ENCODE measurements at regions not wholly inside any gene's neighbourhood (a gene's known extent, or its start where the extent isn't known, plus 50 kb on each side); places are given as distances from the start of the nearest gene placed in this dataset.

DNA sequence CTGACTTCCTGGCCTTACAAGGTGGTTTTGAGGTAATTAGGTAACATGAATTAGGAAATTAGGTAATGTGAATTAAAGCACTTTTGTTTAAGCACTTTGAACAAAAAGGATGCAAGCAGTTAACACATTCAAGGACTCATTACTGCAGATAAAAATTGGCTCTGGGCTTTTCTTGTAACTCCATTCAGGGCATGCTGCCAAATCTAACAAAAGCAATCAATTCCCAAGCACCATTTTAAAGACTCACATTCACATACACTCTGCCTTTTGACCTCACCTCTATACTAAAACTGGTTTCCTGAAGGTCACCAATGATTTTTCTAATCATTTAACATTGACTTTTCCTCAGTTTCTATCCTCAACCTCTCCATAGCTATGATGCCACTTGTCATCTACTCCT, 251.2 kb upstream of the RHOBTB1 start:
- TF ChIP-seq CTCF (IDR thresholded peaks at IDR 0.05) (no peak), POLR2A (IDR thresholded peaks at IDR 0.05) (no peak)

Data from right lobe of liver (tissue), 4 donors.